NCI-H460 (cell line): ENCODE measurements at regions not wholly inside any gene's neighbourhood (a gene's known extent, or its start where the extent isn't known, plus 50 kb on each side); places are given as distances from the start of the nearest gene placed in this dataset.
A peak's percentile ranks its signal among the peaks of the same experiment; 100 is the strongest.

ENCODE experiments used
- DNase-seq: peaks from one replicate; pipeline ENCODE4 v3.0.0-alpha.2; 2016; ENCODE audit warnings: low read depth; ENCODE audit errors: extremely low read depth

- DNase-seq = no peak
These were observed 104.7 kb upstream of the KCNK2 start for GRCh38 chr1:214977700-214978374.

GRCh38 chr1:214979191-214979590, 103.3 kb upstream of the KCNK2 start:
- no peak for DNase-seq

- DNase-seq = no peak
These were observed 101.6 kb upstream of the KCNK2 start for GRCh38 chr1:214980921-214981320.

- no peak for DNase-seq
These were observed 99.2 kb upstream of the KCNK2 start for GRCh38 chr1:214983126-214983869.

- no peak for DNase-seq
These were observed 93.2 kb upstream of the KCNK2 start for GRCh38 chr1:214989341-214989740.

- DNase-seq = peak; percentile 60
These were observed 91.9 kb upstream of the KCNK2 start for GRCh38 chr1:214990619-214991018.

GRCh38 chr1:214991691-214992315, 90.7 kb upstream of the KCNK2 start:
- no peak for DNase-seq

- no peak for DNase-seq
These were observed 89.1 kb upstream of the KCNK2 start for GRCh38 chr1:214993419-214993818.

GRCh38 chr1:214997685-214998084, 84.9 kb upstream of the KCNK2 start:
- no peak for DNase-seq

GRCh38 chr1:215001419-215002021, 81.0 kb upstream of the KCNK2 start:
- DNase-seq = no peak

- DNase-seq = no peak
These were observed 80.1 kb upstream of the KCNK2 start for GRCh38 chr1:215002471-215002870.

- DNase-seq = no peak
These were observed 78.9 kb upstream of the KCNK2 start for GRCh38 chr1:215003686-215004085.

GRCh38 chr1:215004121-215004827, 78.3 kb upstream of the KCNK2 start:
- no peak for DNase-seq

GRCh38 chr1:215005078-215005477, 77.5 kb upstream of the KCNK2 start:
- DNase-seq = no peak

- DNase-seq = no peak
These were observed 76.7 kb upstream of the KCNK2 start for GRCh38 chr1:215005656-215006345.

- DNase-seq = no peak
These were observed 74.7 kb upstream of the KCNK2 start for GRCh38 chr1:215007880-215008279.

- DNase-seq = no peak
These were observed 64.0 kb upstream of the KCNK2 start for GRCh38 chr1:215018555-215018954.

- no peak for DNase-seq
These were observed 60.3 kb upstream of the KCNK2 start for GRCh38 chr1:215022204-215022603.

- DNase-seq = no peak
These were observed 59.8 kb upstream of the KCNK2 start for GRCh38 chr1:215022741-215023141.

- DNase-seq = no peak
These were observed 59.2 kb upstream of the KCNK2 start for GRCh38 chr1:215023155-215023832.
